Stomach (tissue), 4 donors: ENCODE measurements at regions not wholly inside any gene's neighbourhood (a gene's known extent, or its start where the extent isn't known, plus 50 kb on each side); places are given as distances from the start of the nearest gene placed in this dataset.

Experiments
- CTCF ChIP-seq, 7 experiments: fragments of 450-650 bp in 4 of 7; fragments of 200-600 bp in 3 of 7; sonication (generic) in 3 of 7; IDR thresholded peaks; one replicate each; pipeline ENCODE4 v1.5.1; 2016 to 2019; ENCODE audit warnings: antibody characterized with exemption in 7 of 7, control low read depth in 2 of 7, mild to moderate bottlenecking in 1 of 7
- EP300 ChIP-seq: sonication (generic); formaldehyde crosslinking; IDR thresholded peaks from one replicate; pipeline ENCODE4 v1.6.1; 2017; ENCODE audit warnings: antibody characterized with exemption
- POLR2A ChIP-seq, 4 donors: fragments of 450-650 bp; IDR thresholded peaks; one replicate each; pipeline ENCODE4 v1.6.1; 2016; ENCODE audit warnings: antibody characterized with exemption in 4 of 4, control low read depth in 2 of 4, mild to moderate bottlenecking in 1 of 4, moderate library complexity in 1 of 4
- POLR2AphosphoS5 ChIP-seq, 3 donors: sonication (generic); formaldehyde crosslinking; IDR thresholded peaks; one replicate each; pipeline ENCODE4 v1.6.1; 2016; ENCODE audit warnings: antibody characterized with exemption in 3 of 3

- TF ChIP-seq CTCF (IDR thresholded peaks at IDR 0.05), result no peak
- no peak for TF ChIP-seq POLR2A (IDR thresholded peaks at IDR 0.05)
- no peak for TF ChIP-seq EP300
- no peak for TF ChIP-seq POLR2AphosphoS5 (IDR thresholded peaks at IDR 0.05)
These were observed 771.2 kb upstream of the LINC00305 start for GRCh38 chr18:64919971-64920570.
